Ovary (tissue), 7 donors: ENCODE measurements at regions not wholly inside any gene's neighbourhood (a gene's known extent, or its start where the extent isn't known, plus 50 kb on each side); places are given as distances from the start of the nearest gene placed in this dataset.

Experiments used
- DNase-seq, 5 donors: peaks; one replicate each; pipeline ENCODE4 v3.0.0-alpha.2; 2019 to 2020
- H3K27ac ChIP-seq, 2 donors: fragments of 200-600 bp; one replicate each; pipeline versions ENCODE4 v1.5.1 to v1.8.0; 2019 to 2022
- H3K27me3 ChIP-seq: fragments of 200-600 bp; one replicate; pipeline ENCODE4 v1.8.0; 2022
- H3K36me3 ChIP-seq: fragments of 200-600 bp; sonication (generic); one replicate; pipeline ENCODE4 v1.5.1; 2019
- H3K4me1 ChIP-seq: one replicate; pipeline ENCODE4 v1.8.1; 2013; ENCODE audit warnings: mild to moderate bottlenecking, moderate library complexity; ENCODE audit not compliant: insufficient read depth
- H3K4me3 ChIP-seq: fragments of 200-600 bp; sonication (generic); one replicate; pipeline ENCODE4 v1.5.1; 2017
- H3K9me3 ChIP-seq, 2 donors: fragments of 200-600 bp in 1 of 2; sonication (generic) in 1 of 2; one replicate each; pipeline versions ENCODE4 v1.5.1 to v1.8.1; 2013 to 2019; ENCODE audit warnings: mild to moderate bottlenecking in 1 of 2, moderate library complexity in 1 of 2
- CTCF ChIP-seq, 3 donors: fragments of 450-650 bp in 2 of 3; fragments of 200-600 bp in 1 of 3; IDR thresholded peaks; one replicate each; pipeline versions ENCODE4 v1.5.1 to v1.8.0; 2016 to 2022; ENCODE audit warnings: antibody characterized with exemption in 3 of 3, mild to moderate bottlenecking in 1 of 3
- EP300 ChIP-seq: sonication (generic); formaldehyde crosslinking; IDR thresholded peaks from one replicate; pipeline ENCODE4 v1.6.1; 2017; ENCODE audit warnings: antibody characterized with exemption
- POLR2A ChIP-seq: fragments of 450-650 bp; IDR thresholded peaks from one replicate; pipeline ENCODE4 v1.6.1; 2017; ENCODE audit warnings: antibody characterized with exemption, mild to moderate bottlenecking, moderate library complexity
- WGBS, 3 donors: extraction: QIAGEN DNeasy Blood & Tissue Kit in 1 of 3; methylation state at CpG; one replicate each; pipeline versions ENCODE4 v1.1.5 to v1.1.7; 2013 to 2017; 5-methylcytosine and 5-hydroxymethylcytosine counted together
- intact Hi-C, 4 donors: fragments of 100-400 bp; cut with DNase I; formaldehyde crosslinking; loops; one replicate each; pipeline versions ENCODE4 v1.11.0 to v1.15.1; 2022 to 2023
- donor health status: DM: no; HTN: no; CAD: no; lungs with moderate emphysema.
- donor health status: DM: no; HTN: no; CAD: no.
- donor health status: Bipolar disorder and iron deficiency.
- donor health status: DM: no; HTN: no; CAD: no.
- donor health status: DM: yes; HTN: yes; CAD: no.

GRCh38 chr12:83313827-83314226 is 627.1 kb downstream of the TMTC2 start:
- Histone ChIP-seq H3K27me3 (no peaks in the 10 kb centered on the region), H3K4me1 (no peaks in the 10 kb centered on the region), H3K27ac (no peak overlapping the region), H3K36me3 (no peaks in the 10 kb centered on the region), H3K4me3 (no peak overlapping the region), H3K9me3 (no peaks in the 10 kb centered on the region)
- no peak for DNase-seq
- TF ChIP-seq POLR2A (no peak), EP300 (no peak), CTCF (IDR thresholded peaks at IDR 0.05) (no peak)
- intact Hi-C loops = no loop called here

GRCh38 chr12:83313322-83313721 is 626.6 kb downstream of the TMTC2 start:
- TF ChIP-seq CTCF (IDR thresholded peaks at IDR 0.05) (no peak), POLR2A (no peak), EP300 (no peak)
- Histone ChIP-seq H3K27ac (no peak overlapping the region), H3K4me3 (no peak overlapping the region), H3K4me1 (no peaks in the 10 kb centered on the region), H3K36me3 (no peaks in the 10 kb centered on the region), H3K27me3 (no peaks in the 10 kb centered on the region), H3K9me3 (no peaks in the 10 kb centered on the region)
- intact Hi-C loops = no loop called here
- 78 to 84% (median 84%) methylated on average over 2 of the region's 2 CpGs for WGBS, 3 donors
- DNase-seq = no peak

GRCh38 chr12:83276904-83277303 is 590.2 kb downstream of the TMTC2 start:
- Histone ChIP-seq H3K4me1 (no peaks in the 10 kb centered on the region), H3K36me3 (no peaks in the 10 kb centered on the region), H3K9me3 (no peaks in the 10 kb centered on the region), H3K27ac (no peak overlapping the region), H3K4me3 (no peak overlapping the region), H3K27me3 (no peaks in the 10 kb centered on the region)
- no peak for DNase-seq
- intact Hi-C loops = no loop called here
- no peak for TF ChIP-seq EP300
- no peak for TF ChIP-seq CTCF (IDR thresholded peaks at IDR 0.05)
- no peak for TF ChIP-seq POLR2A
- WGBS, 3 donors = 91 to 94% (median 93%) methylated on average over 1 of the region's 1 CpG

DNA sequence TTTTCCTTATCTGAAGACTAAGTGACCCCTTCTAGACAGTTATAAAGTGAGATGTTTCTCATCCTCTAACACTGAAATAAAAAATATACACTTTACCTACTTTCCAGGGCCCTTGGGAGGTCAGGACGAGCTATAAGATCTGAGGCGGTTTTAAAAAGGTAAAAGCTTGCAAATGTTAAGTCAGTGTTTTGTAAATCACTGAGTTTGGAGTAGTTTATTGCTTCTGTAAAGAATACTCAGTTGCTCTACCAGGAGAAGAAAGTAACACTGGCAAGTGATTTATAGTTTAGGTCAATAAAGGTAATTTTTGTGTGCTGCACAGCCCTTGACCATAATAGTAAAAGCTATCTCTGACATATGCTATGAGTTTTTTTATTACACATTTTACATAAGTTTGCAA is 584.5 kb downstream of the TMTC2 start:
- no peaks in the 10 kb centered on the region for H3K27me3 ChIP-seq
- H3K4me1 ChIP-seq = no peaks in the 10 kb centered on the region
- WGBS, 3 donors = 19 to 60% (median 56%) methylated on average over 2 of the region's 2 CpGs
- H3K27ac ChIP-seq = no peak overlapping the region
- no peak for DNase-seq
- TF ChIP-seq EP300 (no peak), POLR2A (no peak), CTCF (IDR thresholded peaks at IDR 0.05) (no peak)
- no peaks in the 10 kb centered on the region for H3K9me3 ChIP-seq
- no peak overlapping the region for H3K4me3 ChIP-seq
- intact Hi-C loops = no loop called here
- H3K36me3 ChIP-seq = no peaks in the 10 kb centered on the region

GRCh38 chr12:83265808-83266207 is 579.1 kb downstream of the TMTC2 start:
- TF ChIP-seq CTCF (IDR thresholded peaks at IDR 0.05) = no peak
- TF ChIP-seq POLR2A = no peak
- TF ChIP-seq EP300 = no peak
- H3K27ac ChIP-seq = no peak overlapping the region
- intact Hi-C loops = no loop called here

More at GRCh38 chr12:83265808-83266207, 579.1 kb downstream of the TMTC2 start:
- Histone ChIP-seq H3K4me3 (no peak overlapping the region), H3K4me1 (no peaks in the 10 kb centered on the region), H3K9me3 (no peaks in the 10 kb centered on the region), H3K36me3 (no peaks in the 10 kb centered on the region), H3K27me3 (no peaks in the 10 kb centered on the region)
- DNase-seq = no peak
